Uterus (tissue), 2 donors: ENCODE measurements at regions not wholly inside any gene's neighbourhood (a gene's known extent, or its start where the extent isn't known, plus 50 kb on each side); places are given as distances from the start of the nearest gene placed in this dataset.

Experiments used
- CTCF ChIP-seq, 4 experiments: fragments of 200-600 bp in 2 of 4; fragments of 450-650 bp in 2 of 4; sonication (generic) in 2 of 4; IDR thresholded peaks; one replicate each; pipeline ENCODE4 v1.5.1; 2016 to 2019; ENCODE audit warnings: antibody characterized with exemption in 4 of 4, mild to moderate bottlenecking in 2 of 4, moderate library complexity in 1 of 4
- POLR2A ChIP-seq, 2 donors: fragments of 450-650 bp; IDR thresholded peaks; one replicate each; pipeline ENCODE4 v1.6.1; 2016; ENCODE audit warnings: antibody characterized with exemption in 2 of 2, mild to moderate bottlenecking in 1 of 2, moderate library complexity in 1 of 2

GRCh38 chr20:16848526-16848925, 100.4 kb downstream of the OTOR start:
- TF ChIP-seq POLR2A (IDR thresholded peaks at IDR 0.05) = no peak
- no peak for TF ChIP-seq CTCF (IDR thresholded peaks at IDR 0.05)
